NB4 (cell line): ENCODE measurements at regions not wholly inside any gene's neighbourhood (a gene's known extent, or its start where the extent isn't known, plus 50 kb on each side); places are given as distances from the start of the nearest gene placed in this dataset.

Source experiments
- CTCF ChIP-seq: IDR thresholded peaks from one replicate; pipeline ENCODE4 v1.5.1; 2012; ENCODE audit warnings: low read depth, low read length
- MAX ChIP-seq: IDR thresholded peaks from 2 replicates; pipeline ENCODE4 v1.6.1; 2011; ENCODE audit warnings: low read depth, low read length
- MYC ChIP-seq: IDR thresholded peaks from 2 replicates; pipeline ENCODE4 v1.6.1; 2011; ENCODE audit warnings: low read depth, low read length
- POLR2A ChIP-seq: IDR thresholded peaks from 2 replicates; pipeline ENCODE4 v1.6.1; 2011; ENCODE audit warnings: mild to moderate bottlenecking; ENCODE audit not compliant: insufficient read length; ENCODE audit errors: extremely low read depth

DNA sequence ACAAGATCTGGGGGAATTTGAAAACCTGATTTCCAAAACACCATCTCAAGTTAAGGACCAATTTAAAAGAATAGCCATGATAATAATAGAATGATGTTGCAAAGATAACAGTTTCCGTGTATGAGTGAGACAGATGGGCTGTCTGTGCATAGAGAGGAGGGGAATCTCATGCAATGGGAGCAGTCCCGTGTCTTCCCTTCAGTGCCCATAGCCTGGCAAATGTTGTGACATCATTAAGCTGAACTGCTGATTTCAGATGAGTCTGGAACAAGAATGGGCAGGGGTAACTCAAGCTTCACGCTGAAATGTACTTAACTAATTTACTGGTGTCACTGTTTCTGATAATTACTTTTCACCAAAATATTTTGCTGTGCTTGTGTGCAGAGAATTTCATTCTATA, 454.0 kb downstream of the FOXG1 start:
- TF ChIP-seq CTCF (no peak), MAX (no peak), POLR2A (no peak), MYC (no peak)
